Vagina (tissue), 2 donors: ENCODE measurements at regions not wholly inside any gene's neighbourhood (a gene's known extent, or its start where the extent isn't known, plus 50 kb on each side); places are given as distances from the start of the nearest gene placed in this dataset.

Experiments
- DNase-seq, 2 donors: peaks; one replicate each; pipeline ENCODE4 v3.0.0-alpha.2; 2017; ENCODE audit errors: extremely low spot score in 2 of 2
- H3K27ac ChIP-seq: fragments of 200-600 bp; sonication (generic); one replicate; pipeline ENCODE4 v1.5.1; 2019
- H3K27me3 ChIP-seq: fragments of 200-600 bp; sonication (generic); one replicate; pipeline ENCODE4 v1.5.1; 2019
- H3K36me3 ChIP-seq, 2 donors: fragments of 200-600 bp; sonication (generic); one replicate each; pipeline ENCODE4 v1.5.1; 2017 to 2019
- H3K4me1 ChIP-seq: fragments of 200-600 bp; sonication (generic); one replicate; pipeline ENCODE4 v1.5.1; 2019
- H3K4me3 ChIP-seq, 2 donors: fragments of 200-600 bp; sonication (generic); 1 replicate in 1 of 2; 2 replicates in 1 of 2; pipeline ENCODE4 v1.5.1; 2016 to 2019
- H3K9me3 ChIP-seq: fragments of 200-600 bp; sonication (generic); one replicate; pipeline ENCODE4 v1.5.1; 2019
- POLR2A ChIP-seq, 2 donors: fragments of 450-650 bp; IDR thresholded peaks; one replicate each; pipeline ENCODE4 v1.6.1; 2017; ENCODE audit warnings: antibody characterized with exemption in 2 of 2, mild to moderate bottlenecking in 2 of 2, moderate library complexity in 2 of 2
- POLR2AphosphoS5 ChIP-seq, 2 donors: sonication (generic); formaldehyde crosslinking; IDR thresholded peaks; one replicate each; pipeline ENCODE4 v1.9.0; 2017; ENCODE audit warnings: antibody characterized with exemption in 2 of 2, mild to moderate bottlenecking in 2 of 2, low read depth in 1 of 2; ENCODE audit not compliant: insufficient read depth in 1 of 2
- intact Hi-C: fragments of 100-400 bp; cut with DNase I; formaldehyde crosslinking; loops from one replicate; pipeline ENCODE4 v1.15.1; 2023
- TF ChIP-seq, protein P1 (sequence below), 3 experiments: fragments of 450-650 bp in 2 of 3; fragments of 200-600 bp in 1 of 3; sonication (generic) in 1 of 3; IDR thresholded peaks; one replicate each; pipeline ENCODE4 v1.5.1; 2017 to 2019; ENCODE audit warnings: antibody characterized with exemption in 3 of 3, mild to moderate bottlenecking in 2 of 3, moderate library complexity in 2 of 3

DNA sequence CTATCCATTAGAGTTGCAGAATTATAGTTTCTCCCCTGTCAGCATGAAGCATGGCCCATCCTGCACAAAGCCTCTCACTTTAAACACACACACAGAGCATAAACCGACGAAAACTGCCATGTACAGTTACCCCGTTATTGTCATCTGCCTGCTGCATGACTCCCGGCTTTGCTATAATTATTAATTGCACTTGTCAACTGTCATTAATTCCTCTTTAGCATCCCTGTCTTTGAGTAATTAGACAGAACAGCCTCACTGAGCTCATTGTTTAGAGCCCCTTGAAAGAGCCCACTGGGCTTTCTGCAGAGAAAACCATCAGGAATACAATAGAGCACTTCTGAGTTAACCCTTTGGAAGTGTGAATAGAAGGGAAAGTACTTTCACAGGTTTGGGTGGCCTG lies 307.2 kb upstream of the SOX5 start:
- no peaks in the 10 kb centered on the region for H3K9me3 ChIP-seq
- no peaks in the 10 kb centered on the region for H3K4me1 ChIP-seq
- no peak for DNase-seq
- no peak overlapping the region for H3K27ac ChIP-seq
- H3K27me3 ChIP-seq, result no peaks in the 10 kb centered on the region
- no peak overlapping the region for H3K4me3 ChIP-seq
- TF ChIP-seq POLR2AphosphoS5 (IDR thresholded peaks at IDR 0.05; ENCODE audit: insufficient read depth in 1 of 2, low read depth in 1 of 2) (no peak), POLR2A (IDR thresholded peaks at IDR 0.05) (no peak)
- TF ChIP-seq, protein P1, sequence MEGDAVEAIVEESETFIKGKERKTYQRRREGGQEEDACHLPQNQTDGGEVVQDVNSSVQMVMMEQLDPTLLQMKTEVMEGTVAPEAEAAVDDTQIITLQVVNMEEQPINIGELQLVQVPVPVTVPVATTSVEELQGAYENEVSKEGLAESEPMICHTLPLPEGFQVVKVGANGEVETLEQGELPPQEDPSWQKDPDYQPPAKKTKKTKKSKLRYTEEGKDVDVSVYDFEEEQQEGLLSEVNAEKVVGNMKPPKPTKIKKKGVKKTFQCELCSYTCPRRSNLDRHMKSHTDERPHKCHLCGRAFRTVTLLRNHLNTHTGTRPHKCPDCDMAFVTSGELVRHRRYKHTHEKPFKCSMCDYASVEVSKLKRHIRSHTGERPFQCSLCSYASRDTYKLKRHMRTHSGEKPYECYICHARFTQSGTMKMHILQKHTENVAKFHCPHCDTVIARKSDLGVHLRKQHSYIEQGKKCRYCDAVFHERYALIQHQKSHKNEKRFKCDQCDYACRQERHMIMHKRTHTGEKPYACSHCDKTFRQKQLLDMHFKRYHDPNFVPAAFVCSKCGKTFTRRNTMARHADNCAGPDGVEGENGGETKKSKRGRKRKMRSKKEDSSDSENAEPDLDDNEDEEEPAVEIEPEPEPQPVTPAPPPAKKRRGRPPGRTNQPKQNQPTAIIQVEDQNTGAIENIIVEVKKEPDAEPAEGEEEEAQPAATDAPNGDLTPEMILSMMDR (IDR thresholded peaks at IDR 0.05), result no peak
- intact Hi-C loops, result no loop called here
- no peaks in the 10 kb centered on the region for H3K36me3 ChIP-seq

GRCh38 chr12:24255920-24256665 lies 306.6 kb upstream of the SOX5 start:
- DNase-seq, result no peak
- H3K36me3 ChIP-seq, result no peaks in the 10 kb centered on the region
- no peak overlapping the region for H3K4me3 ChIP-seq
- no peaks in the 10 kb centered on the region for H3K27me3 ChIP-seq
- intact Hi-C loops, result no loop called here
- H3K27ac ChIP-seq, result no peak overlapping the region
- H3K4me1 ChIP-seq, result no peaks in the 10 kb centered on the region
- H3K9me3 ChIP-seq, result no peaks in the 10 kb centered on the region
- TF ChIP-seq POLR2A (IDR thresholded peaks at IDR 0.05) (no peak), POLR2AphosphoS5 (IDR thresholded peaks at IDR 0.05; ENCODE audit: insufficient read depth in 1 of 2, low read depth in 1 of 2) (no peak)
- TF ChIP-seq, protein P1 (IDR thresholded peaks at IDR 0.05), result no peak

DNA sequence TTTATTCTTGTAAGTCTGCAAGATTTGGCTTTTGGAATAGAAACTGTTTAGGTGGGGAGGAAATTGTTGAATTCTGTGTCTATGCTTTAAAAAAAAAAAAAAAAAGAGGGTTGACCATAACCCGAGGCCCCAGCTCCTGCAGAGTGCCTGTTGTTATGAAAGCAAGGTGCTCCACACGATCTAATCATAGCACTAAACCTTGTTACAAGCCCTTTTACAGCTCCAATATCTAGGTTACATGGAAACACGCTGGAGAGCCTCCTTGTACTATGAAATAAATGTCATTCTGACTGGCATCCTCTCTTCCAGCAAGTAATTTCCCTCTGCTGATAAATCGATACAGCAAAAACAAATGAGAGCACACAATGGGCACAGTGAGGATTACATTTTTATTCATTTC lies 303.1 kb upstream of the SOX5 start:
- H3K4me1 ChIP-seq, result no peaks in the 10 kb centered on the region
- H3K9me3 ChIP-seq, result no peaks in the 10 kb centered on the region
- no peaks in the 10 kb centered on the region for H3K27me3 ChIP-seq
- intact Hi-C loops, result no loop called here
- no peak overlapping the region for H3K27ac ChIP-seq
- no peaks in the 10 kb centered on the region for H3K36me3 ChIP-seq
- TF ChIP-seq POLR2AphosphoS5 (IDR thresholded peaks at IDR 0.05; ENCODE audit: insufficient read depth in 1 of 2, low read depth in 1 of 2), result no peak
- TF ChIP-seq POLR2A (IDR thresholded peaks at IDR 0.05), result no peak
- TF ChIP-seq, protein P1 (IDR thresholded peaks at IDR 0.05), result no peak
- no peak for DNase-seq
- no peak overlapping the region for H3K4me3 ChIP-seq

GRCh38 chr12:24246934-24247333 lies 297.5 kb upstream of the SOX5 start:
- TF ChIP-seq POLR2A (IDR thresholded peaks at IDR 0.05) (no peak), POLR2AphosphoS5 (IDR thresholded peaks at IDR 0.05; ENCODE audit: insufficient read depth in 1 of 2, low read depth in 1 of 2) (no peak)
- TF ChIP-seq, protein P1 (IDR thresholded peaks at IDR 0.05), result no peak

DNA sequence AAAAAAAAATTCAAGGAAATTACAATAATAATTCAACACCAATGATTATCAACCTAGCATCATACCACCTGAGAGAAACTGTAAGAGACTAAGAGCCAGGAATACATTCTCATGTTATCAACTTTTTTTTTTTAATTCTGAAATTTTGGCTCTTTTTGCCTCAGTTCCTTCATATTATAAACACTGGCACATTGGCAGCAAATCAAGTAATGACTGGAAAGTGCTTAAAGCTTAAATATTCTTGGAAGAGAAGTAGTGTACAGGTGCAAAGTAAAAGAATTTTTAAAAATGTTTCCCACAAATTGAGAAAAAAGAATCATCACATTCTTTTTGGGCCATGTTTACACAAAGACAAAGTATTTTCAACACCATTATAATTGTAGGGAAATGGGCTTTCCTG lies 296.9 kb upstream of the SOX5 start:
- no peak for DNase-seq
- Histone ChIP-seq H3K4me1 (no peaks in the 10 kb centered on the region), H3K27ac (no peak overlapping the region), H3K27me3 (no peaks in the 10 kb centered on the region), H3K9me3 (no peaks in the 10 kb centered on the region), H3K36me3 (no peaks in the 10 kb centered on the region), H3K4me3 (no peak overlapping the region)
- intact Hi-C loops, result no loop called here
- TF ChIP-seq POLR2A (IDR thresholded peaks at IDR 0.05) (no peak), POLR2AphosphoS5 (IDR thresholded peaks at IDR 0.05; ENCODE audit: insufficient read depth in 1 of 2, low read depth in 1 of 2) (no peak)
- TF ChIP-seq, protein P1 (IDR thresholded peaks at IDR 0.05), result no peak

More at GRCh38 chr12:24246934-24247333, 297.5 kb upstream of the SOX5 start:
- intact Hi-C loops, result no loop called here
- no peaks in the 10 kb centered on the region for H3K36me3 ChIP-seq
- H3K27ac ChIP-seq, result no peak overlapping the region
- no peak overlapping the region for H3K4me3 ChIP-seq
- no peaks in the 10 kb centered on the region for H3K27me3 ChIP-seq
- DNase-seq, result no peak
- H3K9me3 ChIP-seq, result no peaks in the 10 kb centered on the region
- no peaks in the 10 kb centered on the region for H3K4me1 ChIP-seq
